ENCODE measurements at regions not wholly inside any gene's neighbourhood (a gene's known extent, or its start where the extent isn't known, plus 50 kb on each side); places are given as distances from the start of the nearest gene placed in this dataset.

DNA sequence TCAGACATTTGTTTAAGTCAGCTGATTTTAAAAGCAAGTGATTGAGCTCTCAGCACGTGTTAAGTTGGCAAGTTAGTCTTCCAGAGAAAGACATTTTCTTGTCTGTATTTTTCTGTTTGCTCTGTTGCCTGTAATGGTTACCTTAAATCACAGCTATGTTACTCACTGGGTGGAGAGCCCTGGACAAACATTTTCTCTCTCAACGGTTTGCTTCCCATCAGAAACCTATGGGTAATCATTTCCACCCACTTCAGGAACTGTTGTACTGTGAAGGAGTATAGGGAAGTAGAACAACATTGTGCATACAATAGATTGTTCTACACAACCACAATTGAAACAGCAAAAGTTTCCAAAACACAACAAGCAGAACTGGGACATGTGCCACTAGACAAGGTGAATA lies 113.9 kb upstream of the DPT start:
- TF ChIP-seq, protein P1, sequence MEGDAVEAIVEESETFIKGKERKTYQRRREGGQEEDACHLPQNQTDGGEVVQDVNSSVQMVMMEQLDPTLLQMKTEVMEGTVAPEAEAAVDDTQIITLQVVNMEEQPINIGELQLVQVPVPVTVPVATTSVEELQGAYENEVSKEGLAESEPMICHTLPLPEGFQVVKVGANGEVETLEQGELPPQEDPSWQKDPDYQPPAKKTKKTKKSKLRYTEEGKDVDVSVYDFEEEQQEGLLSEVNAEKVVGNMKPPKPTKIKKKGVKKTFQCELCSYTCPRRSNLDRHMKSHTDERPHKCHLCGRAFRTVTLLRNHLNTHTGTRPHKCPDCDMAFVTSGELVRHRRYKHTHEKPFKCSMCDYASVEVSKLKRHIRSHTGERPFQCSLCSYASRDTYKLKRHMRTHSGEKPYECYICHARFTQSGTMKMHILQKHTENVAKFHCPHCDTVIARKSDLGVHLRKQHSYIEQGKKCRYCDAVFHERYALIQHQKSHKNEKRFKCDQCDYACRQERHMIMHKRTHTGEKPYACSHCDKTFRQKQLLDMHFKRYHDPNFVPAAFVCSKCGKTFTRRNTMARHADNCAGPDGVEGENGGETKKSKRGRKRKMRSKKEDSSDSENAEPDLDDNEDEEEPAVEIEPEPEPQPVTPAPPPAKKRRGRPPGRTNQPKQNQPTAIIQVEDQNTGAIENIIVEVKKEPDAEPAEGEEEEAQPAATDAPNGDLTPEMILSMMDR (IDR thresholded peaks at IDR 0.05; ENCODE audit: insufficient read depth, missing control alignments), result no peak
- no peak for FAIRE-seq
- no peak for DNase-seq (ENCODE audit: insufficient read length, low spot score)

DNA sequence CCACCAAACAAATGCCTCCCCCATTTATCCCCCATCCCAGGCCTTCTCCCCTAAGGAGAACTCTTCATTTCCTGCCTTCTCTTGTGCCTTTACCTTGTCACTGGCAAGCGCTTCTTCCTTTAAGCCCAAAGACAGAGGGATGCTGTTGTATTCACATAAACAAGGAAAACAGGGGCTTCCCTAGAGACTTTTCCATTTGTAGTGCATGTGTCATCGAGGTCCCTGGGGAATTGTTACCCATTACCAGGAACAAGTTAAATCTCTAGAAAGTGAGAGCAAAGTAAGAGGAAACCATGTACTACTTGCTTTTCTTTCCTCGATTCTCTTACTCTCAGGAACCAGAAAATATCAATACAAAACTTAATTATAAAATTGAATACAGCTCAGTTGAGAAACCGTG lies 114.4 kb upstream of the DPT start:
- DNase-seq (ENCODE audit: insufficient read length, low spot score) (no peak), FAIRE-seq (no peak)
- TF ChIP-seq, protein P1 (IDR thresholded peaks at IDR 0.05; ENCODE audit: insufficient read depth, missing control alignments), result no peak

DNA sequence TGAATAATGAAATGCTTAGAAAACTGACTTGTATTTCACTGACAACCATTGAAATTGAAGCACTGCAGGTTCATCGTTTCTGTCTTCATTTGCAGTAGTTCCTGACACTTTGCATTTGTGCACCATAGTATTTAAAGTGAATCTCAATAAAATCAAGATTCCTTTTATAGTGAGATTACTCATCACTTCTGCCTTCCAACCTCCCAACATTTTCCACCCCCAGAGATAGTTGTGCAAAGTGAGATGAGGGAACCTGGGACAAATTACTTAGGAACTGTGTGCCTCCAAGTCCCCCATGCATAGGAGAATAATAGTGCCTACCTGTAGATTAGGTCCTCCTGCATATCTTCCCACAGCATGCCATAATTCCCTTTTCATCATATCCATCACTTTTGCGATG lies 114.9 kb upstream of the DPT start:
- TF ChIP-seq, protein P1 (IDR thresholded peaks at IDR 0.05; ENCODE audit: insufficient read depth, missing control alignments), result no peak
- FAIRE-seq, result no peak
- DNase-seq (ENCODE audit: insufficient read length, low spot score), result no peak

DNA sequence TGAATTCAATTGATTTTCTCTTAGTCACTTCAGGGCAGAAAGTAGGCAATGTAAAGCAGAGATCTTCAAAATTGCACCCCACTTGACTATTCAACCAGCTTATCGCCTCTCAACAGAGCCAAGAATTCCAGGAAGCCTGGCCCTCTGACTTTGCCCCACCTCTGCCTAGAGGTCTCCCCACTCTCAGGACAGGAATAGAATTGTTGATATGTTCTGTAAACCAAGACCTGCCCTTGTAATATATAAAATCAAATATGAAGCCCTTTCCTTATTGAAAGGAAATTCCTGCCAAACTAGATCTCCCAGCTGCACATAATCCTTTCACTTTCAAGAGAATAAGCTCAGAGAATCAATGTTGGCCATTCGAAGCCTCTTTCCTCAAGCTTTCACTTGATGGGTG lies 116.1 kb upstream of the DPT start:
- TF ChIP-seq, protein P1 (IDR thresholded peaks at IDR 0.05; ENCODE audit: insufficient read depth, missing control alignments), result no peak
- FAIRE-seq (no peak), DNase-seq (ENCODE audit: insufficient read length, low spot score) (no peak)

DNA sequence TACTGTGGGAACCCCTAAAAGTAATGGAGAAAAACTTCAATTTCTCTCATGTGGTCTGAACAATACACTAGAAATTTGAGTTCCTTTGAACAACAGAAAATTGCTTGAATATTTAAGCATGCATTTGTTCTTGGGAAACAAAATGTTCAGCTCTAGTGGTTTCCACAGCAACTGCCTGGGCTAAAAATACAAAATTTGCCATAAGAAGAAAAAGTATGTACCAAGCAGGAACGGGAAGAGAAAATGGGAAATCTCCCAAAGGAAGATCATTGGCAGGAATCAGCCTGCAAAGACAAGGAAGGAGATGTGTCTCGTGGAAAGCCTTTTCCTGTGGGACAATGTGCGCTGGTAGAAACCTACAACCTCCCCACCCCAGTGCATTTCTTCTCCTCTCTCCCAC lies 119.0 kb upstream of the DPT start:
- FAIRE-seq (peak; percentile 35), DNase-seq (ENCODE audit: insufficient read length, low spot score) (no peak)
- TF ChIP-seq, protein P1 (IDR thresholded peaks at IDR 0.05; ENCODE audit: insufficient read depth, missing control alignments), result no peak

DNA sequence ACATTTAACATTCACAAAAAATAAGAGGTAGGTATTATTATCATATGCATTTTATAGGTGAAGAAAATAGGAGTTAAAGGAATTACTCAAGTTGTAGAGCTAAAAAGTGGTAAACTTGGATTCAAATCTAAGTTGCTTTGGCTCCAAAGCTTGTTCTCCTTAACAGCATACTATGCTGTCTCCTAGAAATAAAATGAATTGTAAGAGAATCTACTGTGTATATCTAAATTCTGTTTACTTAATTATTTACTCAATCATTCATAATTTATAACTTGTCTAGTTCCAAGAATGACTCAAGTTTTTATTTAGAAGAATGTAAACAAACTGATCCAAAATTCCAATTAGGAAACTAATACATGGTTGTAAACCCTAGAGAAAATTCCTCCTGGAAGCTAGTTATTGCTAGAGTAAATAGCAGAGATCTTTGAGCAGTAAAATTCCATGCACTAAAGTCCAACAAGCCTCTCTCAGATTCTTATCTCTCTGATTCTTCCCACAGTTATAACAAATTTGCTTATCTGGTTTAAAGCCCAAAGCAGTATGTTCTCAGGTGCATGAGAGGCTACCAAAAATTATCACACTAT lies 132.5 kb upstream of the DPT start:
- FAIRE-seq (no peak), DNase-seq (ENCODE audit: insufficient read length, low spot score) (no peak)
- TF ChIP-seq, protein P1 (IDR thresholded peaks at IDR 0.05; ENCODE audit: insufficient read depth, missing control alignments), result no peak

DNA sequence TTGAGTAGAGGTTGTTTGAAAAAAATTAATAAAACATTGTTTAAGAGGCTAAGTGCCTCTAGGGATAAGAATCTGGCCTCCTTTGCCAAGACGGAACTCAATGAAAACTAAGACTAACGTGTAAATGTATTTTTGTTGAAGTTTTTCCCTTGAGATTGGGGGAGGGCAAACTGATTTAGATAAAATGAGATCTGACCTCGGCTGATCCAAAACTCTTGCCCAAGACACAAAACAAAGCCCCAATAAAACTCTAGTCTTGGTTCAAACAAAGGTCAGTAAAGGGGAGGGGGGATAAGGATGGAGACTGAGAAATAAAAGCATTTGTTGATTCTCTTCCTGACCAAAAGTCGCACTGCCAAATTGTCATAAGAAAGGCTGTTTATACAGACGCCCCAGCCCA lies 134.8 kb upstream of the DPT start:
- DNase-seq (ENCODE audit: insufficient read length, low spot score) (no peak), FAIRE-seq (no peak)
- TF ChIP-seq, protein P1 (IDR thresholded peaks at IDR 0.05; ENCODE audit: insufficient read depth, missing control alignments), result no peak
